MM.1S (cell line): ENCODE measurements at regions not wholly inside any gene's neighbourhood (a gene's known extent, or its start where the extent isn't known, plus 50 kb on each side); places are given as distances from the start of the nearest gene placed in this dataset.

Experiments used
- DNase-seq: peaks from one replicate; pipeline ENCODE4 v3.0.0-alpha.2; 2015
- H2AFZ ChIP-seq: fragments of 300-600 bp; sonication (generic); 2 replicates; pipeline ENCODE4 v1.6.0; 2016; ENCODE audit warnings: antibody characterized with exemption, low read length
- H3F3A ChIP-seq: fragments of 300-600 bp; sonication (generic); 2 replicates; pipeline ENCODE4 v1.6.1; 2016; ENCODE audit warnings: mild to moderate bottlenecking, antibody characterized with exemption, low read length, moderate library complexity, mixed read lengths; ENCODE audit not compliant: insufficient read depth
- H3K27ac ChIP-seq: fragments of 300-600 bp; sonication (generic); 2 replicates; pipeline ENCODE4 v1.5.1; 2016; ENCODE audit warnings: mild to moderate bottlenecking, low read length
- H3K27me3 ChIP-seq: fragments of 300-600 bp; sonication (generic); replicated peaks from 2 replicates; pipeline ENCODE4 v1.6.0; 2016; ENCODE audit warnings: low read length; ENCODE audit not compliant: insufficient read depth
- H3K36me3 ChIP-seq: fragments of 300-600 bp; sonication (generic); replicated peaks from 2 replicates; pipeline ENCODE4 v1.6.1; 2016; ENCODE audit warnings: mild to moderate bottlenecking, low read length, mixed read lengths; ENCODE audit not compliant: insufficient read depth
- H3K4me1 ChIP-seq: fragments of 300-600 bp; sonication (generic); 2 replicates; pipeline ENCODE4 v1.6.1; 2016; ENCODE audit warnings: low read length, mixed read lengths
- H3K4me2 ChIP-seq: fragments of 300-600 bp; sonication (generic); 2 replicates; pipeline ENCODE4 v1.6.0; 2016; ENCODE audit warnings: low read depth, low read length
- H3K4me3 ChIP-seq: fragments of 300-600 bp; sonication (generic); 2 replicates; pipeline ENCODE4 v1.5.1; 2016; ENCODE audit warnings: low read length, mixed read lengths
- H3K79me2 ChIP-seq: fragments of 300-600 bp; sonication (generic); 2 replicates; pipeline ENCODE4 v1.6.1; 2016; ENCODE audit warnings: mixed run types, low read length, mixed read lengths
- H3K9ac ChIP-seq: fragments of 300-600 bp; sonication (generic); 2 replicates; pipeline ENCODE4 v1.6.1; 2016; ENCODE audit warnings: low read length, mixed read lengths
- H3K9me2 ChIP-seq: fragments of 300-600 bp; sonication (generic); replicated peaks from 2 replicates; pipeline ENCODE4 v1.6.1; 2016; ENCODE audit warnings: mild to moderate bottlenecking, low read length, mixed read lengths; ENCODE audit not compliant: insufficient read depth
- H3K9me3 ChIP-seq: fragments of 300-600 bp; sonication (generic); replicated peaks from 2 replicates; pipeline ENCODE4 v1.6.1; 2016; ENCODE audit warnings: mild to moderate bottlenecking, low read length, mixed read lengths; ENCODE audit not compliant: insufficient read depth
- H4K20me1 ChIP-seq: fragments of 300-600 bp; sonication (generic); 2 replicates; pipeline ENCODE4 v1.6.1; 2016; ENCODE audit warnings: mild to moderate bottlenecking, low read length, moderate library complexity, mixed read lengths; ENCODE audit not compliant: insufficient read depth
- EZH2 ChIP-seq: fragments of 300-600 bp; sonication (generic); optimal IDR thresholded peaks from 2 replicates; pipeline ENCODE3; 2017; ENCODE audit warnings: low read depth, mild to moderate bottlenecking, antibody characterized with exemption, low read length, mixed read lengths
- EZH2phosphoT487 ChIP-seq: fragments of 300-600 bp; sonication (generic); IDR thresholded peaks from 2 replicates; pipeline ENCODE4 v1.6.1; 2018; ENCODE audit warnings: antibody characterized with exemption, low read length
- TF ChIP-seq, protein P1 (sequence below): fragments of 300-600 bp; sonication (generic); IDR thresholded peaks from 2 replicates; pipeline ENCODE4 v1.5.1; 2016; ENCODE audit warnings: antibody characterized with exemption, low read length, mixed read lengths

DNA sequence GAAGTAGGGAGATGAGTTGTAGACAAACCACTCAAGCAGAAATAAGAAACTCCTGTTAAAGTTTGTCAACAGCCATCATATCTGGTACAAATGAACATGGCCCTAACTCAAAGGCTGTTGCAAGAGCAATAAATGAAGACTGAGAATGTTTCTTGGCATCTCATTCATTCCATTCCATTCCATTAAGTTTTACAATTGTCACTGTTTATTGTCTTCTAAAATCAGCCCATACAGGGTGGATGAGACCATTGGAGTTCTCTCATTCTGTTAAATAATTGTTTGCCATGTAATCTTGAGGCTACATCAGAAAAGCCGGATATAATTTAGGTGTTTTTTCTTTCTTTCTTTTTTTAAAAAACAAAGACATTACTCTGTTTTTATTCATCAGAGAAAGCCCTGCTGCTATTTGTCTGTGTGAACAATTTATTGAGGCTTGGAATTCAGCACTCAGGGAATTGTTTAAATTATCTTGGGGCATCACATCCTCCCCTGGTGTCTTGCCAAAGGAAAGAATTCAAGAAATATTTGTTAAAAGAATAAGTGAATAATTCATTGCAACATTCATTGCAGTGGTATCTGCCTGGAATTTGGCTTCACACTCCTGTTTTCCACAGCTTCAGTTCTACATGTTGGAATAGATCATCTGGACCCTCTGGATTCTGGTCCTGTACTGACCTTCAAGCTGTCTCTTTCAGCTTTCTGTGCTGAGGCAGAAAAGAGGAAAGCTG, 604.5 kb downstream of the PLPP3 start:
- no peak overlapping the region for H3K4me3 ChIP-seq
- H4K20me1 ChIP-seq = no peaks in the 10 kb centered on the region
- no peak for DNase-seq
- H3K27me3 ChIP-seq = no peaks in the 10 kb centered on the region
- no peaks in the 10 kb centered on the region for H3K79me2 ChIP-seq
- H3F3A ChIP-seq = no peaks in the 10 kb centered on the region
- H3K9ac ChIP-seq = no peak overlapping the region
- no peaks in the 10 kb centered on the region for H3K36me3 ChIP-seq
- no peak overlapping the region for H2AFZ ChIP-seq
- no peaks in the 10 kb centered on the region for H3K9me3 ChIP-seq
- H3K4me1 ChIP-seq = no peaks in the 10 kb centered on the region
- TF ChIP-seq, protein P1, sequence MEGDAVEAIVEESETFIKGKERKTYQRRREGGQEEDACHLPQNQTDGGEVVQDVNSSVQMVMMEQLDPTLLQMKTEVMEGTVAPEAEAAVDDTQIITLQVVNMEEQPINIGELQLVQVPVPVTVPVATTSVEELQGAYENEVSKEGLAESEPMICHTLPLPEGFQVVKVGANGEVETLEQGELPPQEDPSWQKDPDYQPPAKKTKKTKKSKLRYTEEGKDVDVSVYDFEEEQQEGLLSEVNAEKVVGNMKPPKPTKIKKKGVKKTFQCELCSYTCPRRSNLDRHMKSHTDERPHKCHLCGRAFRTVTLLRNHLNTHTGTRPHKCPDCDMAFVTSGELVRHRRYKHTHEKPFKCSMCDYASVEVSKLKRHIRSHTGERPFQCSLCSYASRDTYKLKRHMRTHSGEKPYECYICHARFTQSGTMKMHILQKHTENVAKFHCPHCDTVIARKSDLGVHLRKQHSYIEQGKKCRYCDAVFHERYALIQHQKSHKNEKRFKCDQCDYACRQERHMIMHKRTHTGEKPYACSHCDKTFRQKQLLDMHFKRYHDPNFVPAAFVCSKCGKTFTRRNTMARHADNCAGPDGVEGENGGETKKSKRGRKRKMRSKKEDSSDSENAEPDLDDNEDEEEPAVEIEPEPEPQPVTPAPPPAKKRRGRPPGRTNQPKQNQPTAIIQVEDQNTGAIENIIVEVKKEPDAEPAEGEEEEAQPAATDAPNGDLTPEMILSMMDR = no peak
- TF ChIP-seq EZH2 (no peak), EZH2phosphoT487 (no peak)
- no peak overlapping the region for H3K27ac ChIP-seq
- no peak overlapping the region for H3K4me2 ChIP-seq
- H3K9me2 ChIP-seq = no peaks in the 10 kb centered on the region

- DNase-seq = no peak
- H3K4me1 ChIP-seq = no peaks in the 10 kb centered on the region
- H3K79me2 ChIP-seq = no peaks in the 10 kb centered on the region
- no peaks in the 10 kb centered on the region for H3K9me2 ChIP-seq
- no peaks in the 10 kb centered on the region for H3K36me3 ChIP-seq
- no peak overlapping the region for H3K4me3 ChIP-seq
- H4K20me1 ChIP-seq = no peaks in the 10 kb centered on the region
- H3K9ac ChIP-seq = no peak overlapping the region
- no peak overlapping the region for H2AFZ ChIP-seq
- no peaks in the 10 kb centered on the region for H3K9me3 ChIP-seq
- no peaks in the 10 kb centered on the region for H3K27me3 ChIP-seq
- H3F3A ChIP-seq = no peaks in the 10 kb centered on the region
- no peak overlapping the region for H3K4me2 ChIP-seq
- no peak overlapping the region for H3K27ac ChIP-seq
- TF ChIP-seq EZH2 = no peak
- TF ChIP-seq, protein P1 = no peak
- TF ChIP-seq EZH2phosphoT487 = no peak
These were observed 608.7 kb downstream of the PLPP3 start for GRCh38 chr1:55970526-55971110.

- Histone ChIP-seq H3K4me1 (no peaks in the 10 kb centered on the region), H3K27me3 (no peaks in the 10 kb centered on the region), H3K4me3 (no peak overlapping the region), H3K27ac (no peak overlapping the region), H3K9me3 (no peaks in the 10 kb centered on the region), H3K9me2 (no peaks in the 10 kb centered on the region), H3K4me2 (no peak overlapping the region), H3K36me3 (no peaks in the 10 kb centered on the region), H3F3A (no peaks in the 10 kb centered on the region), H3K79me2 (no peaks in the 10 kb centered on the region), H4K20me1 (no peaks in the 10 kb centered on the region), H3K9ac (no peak overlapping the region), H2AFZ (no peak overlapping the region)
- DNase-seq = no peak
- TF ChIP-seq, protein P1 = no peak
- TF ChIP-seq EZH2 (no peak), EZH2phosphoT487 (no peak)
These were observed 610.0 kb downstream of the PLPP3 start for GRCh38 chr1:55969322-55969721.
